Mucosa of descending colon (tissue), 3 donors: ENCODE measurements at regions not wholly inside any gene's neighbourhood (a gene's known extent, or its start where the extent isn't known, plus 50 kb on each side); places are given as distances from the start of the nearest gene placed in this dataset.
A peak's percentile ranks its signal among the peaks of the same experiment; 100 is the strongest.

Source experiments
- ATAC-seq: fragments of 200-7000 bp; cut with Tn5 transposase; one replicate; pipeline ENCODE4 v1.9.1; 2020; ENCODE audit warnings: mild to moderate bottlenecking, moderate library complexity
- DNase-seq, 3 donors: peaks; one replicate each; pipeline ENCODE4 v3.0.0-alpha.2; 2020
- H3K36me3 ChIP-seq: fragments of 200-600 bp; one replicate; pipeline ENCODE4 v1.8.0; 2021; ENCODE audit warnings: low read depth, mild to moderate bottlenecking
- H3K4me1 ChIP-seq: fragments of 200-600 bp; one replicate; pipeline ENCODE4 v1.8.0; 2021; ENCODE audit warnings: low read depth, mild to moderate bottlenecking
- H3K4me3 ChIP-seq: fragments of 200-600 bp; one replicate; pipeline ENCODE4 v1.8.0; 2021; ENCODE audit warnings: mild to moderate bottlenecking
- H3K9me3 ChIP-seq: fragments of 200-600 bp; one replicate; pipeline ENCODE4 v1.8.0; 2021; ENCODE audit warnings: mild to moderate bottlenecking
- CTCF ChIP-seq: fragments of 200-600 bp; IDR thresholded peaks from one replicate; pipeline ENCODE4 v1.8.0; 2022; ENCODE audit warnings: antibody characterized with exemption, mild to moderate bottlenecking
- intact Hi-C, 2 donors: fragments of 100-400 bp; cut with DNase I in 1 of 2; cut with micrococcal nuclease in 1 of 2; formaldehyde crosslinking; loops; one replicate each; pipeline versions ENCODE4 v1.11.0 to v1.11.1; 2022; cut with DNase I, micrococcal nuclease
- donor health status: DM: no; HTN: no; CAD: no; lungs with moderate emphysema.
- donor health status: DM: no; HTN: no; CAD: no.
- donor health status: DM: no; HTN: yes; CAD: no.

DNA sequence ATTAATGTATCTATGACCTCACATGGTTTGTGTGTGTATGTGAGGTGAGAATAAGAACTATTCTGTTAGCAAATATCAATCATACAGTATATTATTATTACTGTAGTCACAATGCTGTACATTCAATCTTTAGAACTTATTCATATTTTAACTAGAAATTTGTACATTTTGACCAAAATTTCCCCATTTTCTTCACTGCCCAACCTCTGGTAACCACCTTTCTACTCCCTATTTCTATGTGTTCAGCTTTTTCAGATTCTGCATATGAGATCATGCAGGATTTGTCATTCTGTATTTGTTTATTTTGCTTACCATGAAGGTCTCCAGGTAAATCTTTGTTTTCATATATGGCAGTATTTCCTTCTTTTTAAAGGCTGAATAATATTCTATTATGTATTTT is 607.9 kb downstream of the SLCO4C1 start:
- Histone ChIP-seq H3K36me3 (no peaks in the 10 kb centered on the region), H3K9me3 (no peaks in the 10 kb centered on the region), H3K4me3 (no peak overlapping the region), H3K4me1 (no peaks in the 10 kb centered on the region)
- DNase-seq (no peak), ATAC-seq (no peak)
- no peak for TF ChIP-seq CTCF
- intact Hi-C loops, result no loop called here

GRCh38 chr5:101687349-101687985 is 608.6 kb downstream of the SLCO4C1 start:
- no peaks in the 10 kb centered on the region for H3K36me3 ChIP-seq
- TF ChIP-seq CTCF, result no peak
- ATAC-seq (no peak), DNase-seq (no peak)
- intact Hi-C loops, result no loop called here
- H3K4me3 ChIP-seq, result no peak overlapping the region
- no peaks in the 10 kb centered on the region for H3K9me3 ChIP-seq
- H3K4me1 ChIP-seq, result no peaks in the 10 kb centered on the region

- intact Hi-C loops, result no loop called here
- no peaks in the 10 kb centered on the region for H3K36me3 ChIP-seq
Observed at GRCh38 chr5:101686536-101687157, 609.4 kb downstream of the SLCO4C1 start.

GRCh38 chr5:101679816-101680215 is 616.3 kb downstream of the SLCO4C1 start:
- intact Hi-C loops, result loop anchor here in 1 of 2 donors (10.0 kb wide), 1 partner anchor 145 kb away; no protein-coding TSS in a partner anchor
- H3K9me3 ChIP-seq, result no peaks in the 10 kb centered on the region
- ATAC-seq, result peak; percentile 31
- H3K36me3 ChIP-seq, result no peaks in the 10 kb centered on the region
- no peak for TF ChIP-seq CTCF
- DNase-seq, result no peak
- H3K4me1 ChIP-seq, result no peaks in the 10 kb centered on the region
- H3K4me3 ChIP-seq, result no peak overlapping the region

More at GRCh38 chr5:101686536-101687157, 609.4 kb downstream of the SLCO4C1 start:
- no peak for TF ChIP-seq CTCF
- ATAC-seq (no peak), DNase-seq (no peak)
- Histone ChIP-seq H3K9me3 (no peaks in the 10 kb centered on the region), H3K4me1 (no peaks in the 10 kb centered on the region), H3K4me3 (no peak overlapping the region)

DNA sequence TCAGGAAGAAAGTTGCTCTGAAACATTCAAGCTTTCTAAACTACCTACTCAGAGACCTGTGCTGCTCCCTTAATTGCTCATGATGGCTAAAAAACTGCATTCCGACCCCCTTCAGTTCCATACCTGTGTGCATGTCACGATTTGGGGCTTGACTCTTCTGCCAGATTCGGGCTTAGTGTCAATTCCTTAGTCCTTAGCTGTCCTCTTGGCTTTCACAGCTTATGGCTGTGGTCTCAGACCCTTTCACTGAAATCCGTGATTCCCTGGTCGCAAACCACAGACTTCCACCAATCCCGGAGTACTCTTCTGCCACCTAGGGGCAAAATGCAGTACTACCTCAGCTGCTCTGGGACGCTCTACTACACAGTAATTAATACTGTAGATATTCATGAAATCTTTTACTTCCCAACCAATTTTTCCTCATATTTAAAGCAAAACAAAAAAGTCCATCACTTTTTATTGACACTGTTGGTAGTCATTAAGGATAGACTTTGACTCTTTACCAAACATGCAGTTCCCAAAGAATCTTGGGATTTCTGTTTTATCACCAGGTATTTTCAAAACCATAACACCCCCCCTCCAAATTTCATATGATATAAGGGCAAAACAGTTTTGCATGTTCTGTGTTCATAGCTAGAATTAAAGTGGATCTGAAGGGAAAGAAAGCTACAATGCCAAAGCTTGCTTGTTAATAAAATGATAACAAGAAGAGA is 617.4 kb downstream of the SLCO4C1 start:
- Histone ChIP-seq H3K4me1 (no peaks in the 10 kb centered on the region), H3K9me3 (no peaks in the 10 kb centered on the region), H3K4me3 (no peak overlapping the region), H3K36me3 (no peaks in the 10 kb centered on the region)
- intact Hi-C loops, result loop anchor here in 1 of 2 donors (10.0 kb wide), 1 partner anchor 144 kb away; no protein-coding TSS in a partner anchor
- peak; percentile 77 for ATAC-seq
- TF ChIP-seq CTCF, result peak; percentile 81
- DNase-seq, result peak in 2 of 3 donors; percentile 27 to 81
